DND-41 (cell line): ENCODE measurements at regions not wholly inside any gene's neighbourhood (a gene's known extent, or its start where the extent isn't known, plus 50 kb on each side); places are given as distances from the start of the nearest gene placed in this dataset.

Source experiments
- ATAC-seq: fragments of 200-7000 bp; cut with Tn5 transposase; 3 replicates; pipeline ENCODE4 v1.9.1; 2021; ENCODE audit warnings: low read depth; ENCODE audit not compliant: insufficient read depth
- DNase-seq: peaks from one replicate; pipeline ENCODE4 v3.0.0-alpha.2; 2020
- H2AFZ ChIP-seq: 2 replicates; pipeline ENCODE4 v1.6.0; 2012; ENCODE audit warnings: low read depth, low read length
- H3K27ac ChIP-seq: 2 replicates; pipeline ENCODE4 v1.5.1; 2012; ENCODE audit warnings: low read length, inconsistent platforms
- H3K27me3 ChIP-seq: fragments of 200-600 bp; sonication (generic); 2 replicates; pipeline ENCODE4 v1.6.0; 2012; ENCODE audit warnings: low read length, mild to moderate bottlenecking, inconsistent platforms; ENCODE audit not compliant: insufficient read depth, poor library complexity
- H3K36me3 ChIP-seq: 2 replicates; pipeline ENCODE4 v1.5.1; 2012; ENCODE audit warnings: low read length, inconsistent platforms; ENCODE audit not compliant: insufficient read depth
- H3K4me1 ChIP-seq: 2 replicates; pipeline ENCODE4 v1.5.1; 2012; ENCODE audit warnings: mild to moderate bottlenecking, low read length; ENCODE audit not compliant: insufficient read depth
- H3K4me2 ChIP-seq: 2 replicates; pipeline ENCODE4 v1.6.0; 2012; ENCODE audit warnings: mild to moderate bottlenecking, moderate library complexity, low read length, inconsistent platforms; ENCODE audit not compliant: insufficient read depth
- H3K4me3 ChIP-seq, 2 experiments: fragments of 200-600 bp in 1 of 2; shearing (Covaris generic) in 1 of 2; 2 replicates each; pipeline ENCODE4 v1.5.1; 2012 to 2016; ENCODE audit warnings: inconsistent platforms in 2 of 2, low read length in 2 of 2, mild to moderate bottlenecking in 2 of 2, low read depth in 1 of 2, moderate library complexity in 1 of 2
- H3K79me2 ChIP-seq: 2 replicates; pipeline ENCODE4 v1.6.0; 2012; ENCODE audit warnings: low read length, inconsistent platforms; ENCODE audit not compliant: insufficient read depth
- H3K9ac ChIP-seq: 2 replicates; pipeline ENCODE4 v1.6.0; 2012; ENCODE audit warnings: low read depth, mild to moderate bottlenecking, inconsistent platforms, low read length, moderate library complexity
- H3K9me3 ChIP-seq: 2 replicates; pipeline ENCODE4 v1.5.1; 2012; ENCODE audit warnings: low read length, moderate library complexity, mild to moderate bottlenecking, inconsistent platforms; ENCODE audit not compliant: insufficient read depth, severe bottlenecking
- H4K20me1 ChIP-seq: 2 replicates; pipeline ENCODE4 v1.6.0; 2012; ENCODE audit warnings: low read length; ENCODE audit not compliant: insufficient read depth
- CTCF ChIP-seq: IDR thresholded peaks from 2 replicates; pipeline ENCODE4 v1.5.1; 2012; ENCODE audit warnings: borderline replicate concordance, low read length, moderate library complexity, mild to moderate bottlenecking; ENCODE audit not compliant: poor library complexity, severe bottlenecking; ENCODE audit errors: extremely low read depth
- EZH2 ChIP-seq: IDR thresholded peaks from 3 replicates; pipeline ENCODE4 v1.6.1; 2012; ENCODE audit warnings: borderline replicate concordance, low read depth, mild to moderate bottlenecking, moderate library complexity, low read length, inconsistent platforms; ENCODE audit not compliant: severe bottlenecking

- no peak overlapping the region for H3K4me2 ChIP-seq
- H3K9me3 ChIP-seq, result no peaks in the 10 kb centered on the region
- TF ChIP-seq EZH2, result no peak
- TF ChIP-seq CTCF, result no peak
- peaks cover 50% of the 10 kb centered on the region for H3K4me1 ChIP-seq
- no peaks in the 10 kb centered on the region for H3K27me3 ChIP-seq
- no peak overlapping the region for H2AFZ ChIP-seq
- no peak for ATAC-seq
- H3K36me3 ChIP-seq, result peaks cover 90% of the 10 kb centered on the region
- H3K9ac ChIP-seq, result no peak overlapping the region; the same call in 1 of the 2 replicates
- peaks cover 95% of the 10 kb centered on the region for H4K20me1 ChIP-seq
- no peak for DNase-seq
- no peak overlapping the region for H3K4me3 ChIP-seq
- no peak overlapping the region for H3K27ac ChIP-seq
- peaks cover 100% of the 10 kb centered on the region for H3K79me2 ChIP-seq
Observed at GRCh38 chr22:46079093-46079860, 71.0 kb upstream of the PPARA start.

GRCh38 chr22:46079861-46080821 lies 70.2 kb upstream of the PPARA start:
- H3K4me2 ChIP-seq, result no peak overlapping the region

GRCh38 chr22:46081036-46081830 lies 69.1 kb upstream of the PPARA start:
- Histone ChIP-seq H3K27me3 (no peaks in the 10 kb centered on the region), H3K9ac (no peak overlapping the region), H3K79me2 (peaks cover 100% of the 10 kb centered on the region), H3K27ac (no peak overlapping the region), H3K4me3 (no peak overlapping the region), H3K4me1 (peaks cover 31% of the 10 kb centered on the region), H3K36me3 (peaks cover 90% of the 10 kb centered on the region), H4K20me1 (peaks cover 96% of the 10 kb centered on the region), H3K4me2 (peak overlapping the region; percentile 12; the same call in 1 of the 2 replicates), H3K9me3 (no peaks in the 10 kb centered on the region), H2AFZ (no peak overlapping the region)
- ATAC-seq (no peak), DNase-seq (no peak)
- no peak for TF ChIP-seq EZH2
- no peak for TF ChIP-seq CTCF

More at GRCh38 chr22:46079861-46080821, 70.2 kb upstream of the PPARA start:
- Histone ChIP-seq H3K27me3 (no peaks in the 10 kb centered on the region), H3K9me3 (no peaks in the 10 kb centered on the region), H3K4me3 (no peak overlapping the region), H4K20me1 (peaks cover 95% of the 10 kb centered on the region), H3K79me2 (peaks cover 100% of the 10 kb centered on the region), H3K36me3 (peaks cover 90% of the 10 kb centered on the region), H3K9ac (no peak overlapping the region), H3K4me1 (peaks cover 42% of the 10 kb centered on the region), H2AFZ (no peak overlapping the region), H3K27ac (no peak overlapping the region)
- TF ChIP-seq CTCF (no peak), EZH2 (no peak)
- DNase-seq (no peak), ATAC-seq (no peak)
